ENCODE measurements at regions not wholly inside any gene's neighbourhood (a gene's known extent, or its start where the extent isn't known, plus 50 kb on each side); places are given as distances from the start of the nearest gene placed in this dataset.

DNA sequence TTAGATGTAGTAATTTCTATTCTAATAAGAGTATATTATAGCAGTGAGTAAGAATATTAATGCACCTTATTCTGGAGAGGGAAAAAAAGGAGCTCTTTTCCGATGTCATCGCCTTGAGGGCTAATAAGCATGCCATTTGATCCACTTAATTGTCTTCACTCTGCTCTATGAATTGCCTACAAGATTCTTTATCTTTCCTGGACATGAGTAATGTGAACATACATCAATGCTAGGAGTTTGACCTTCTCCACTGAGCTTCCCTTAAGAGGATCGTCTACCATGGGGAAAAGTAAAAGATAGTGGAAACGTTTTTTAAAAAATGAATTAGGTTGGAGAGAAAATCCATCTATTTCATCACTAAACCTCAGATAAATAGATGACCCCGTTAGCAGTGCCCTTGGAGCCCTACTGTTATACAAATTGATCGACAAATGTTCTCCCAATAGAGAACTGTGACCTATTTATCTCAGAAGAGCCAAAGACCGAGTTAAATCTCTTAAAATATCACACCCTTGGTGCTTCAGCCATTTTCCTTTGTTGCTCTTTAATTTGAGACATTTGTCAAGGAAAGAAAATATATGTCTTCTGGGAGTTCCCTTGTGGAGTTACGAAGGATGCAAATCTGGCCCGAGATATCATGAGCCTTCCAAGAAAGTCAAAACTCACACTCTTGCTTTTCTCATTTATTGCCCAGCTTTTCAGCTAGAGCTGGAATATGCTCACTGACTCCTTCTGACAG is 898.5 kb downstream of the KCNJ2 start:
- Mint-ChIP-seq H3K4me1 (ENCODE audit: low read depth, unreplicated experiment) (no peaks in the 10 kb centered on the region), H3K4me3 (ENCODE audit: unreplicated experiment) (no peak overlapping the region), H3K27me3 (ENCODE audit: unreplicated experiment) (no peaks in the 10 kb centered on the region), H3K9me3 (ENCODE audit: unreplicated experiment) (no peaks in the 10 kb centered on the region), H3K36me3 (ENCODE audit: unreplicated experiment) (no peaks in the 10 kb centered on the region), H3K27ac (ENCODE audit: unreplicated experiment) (no peak overlapping the region)
- TF ChIP-seq, protein P1, sequence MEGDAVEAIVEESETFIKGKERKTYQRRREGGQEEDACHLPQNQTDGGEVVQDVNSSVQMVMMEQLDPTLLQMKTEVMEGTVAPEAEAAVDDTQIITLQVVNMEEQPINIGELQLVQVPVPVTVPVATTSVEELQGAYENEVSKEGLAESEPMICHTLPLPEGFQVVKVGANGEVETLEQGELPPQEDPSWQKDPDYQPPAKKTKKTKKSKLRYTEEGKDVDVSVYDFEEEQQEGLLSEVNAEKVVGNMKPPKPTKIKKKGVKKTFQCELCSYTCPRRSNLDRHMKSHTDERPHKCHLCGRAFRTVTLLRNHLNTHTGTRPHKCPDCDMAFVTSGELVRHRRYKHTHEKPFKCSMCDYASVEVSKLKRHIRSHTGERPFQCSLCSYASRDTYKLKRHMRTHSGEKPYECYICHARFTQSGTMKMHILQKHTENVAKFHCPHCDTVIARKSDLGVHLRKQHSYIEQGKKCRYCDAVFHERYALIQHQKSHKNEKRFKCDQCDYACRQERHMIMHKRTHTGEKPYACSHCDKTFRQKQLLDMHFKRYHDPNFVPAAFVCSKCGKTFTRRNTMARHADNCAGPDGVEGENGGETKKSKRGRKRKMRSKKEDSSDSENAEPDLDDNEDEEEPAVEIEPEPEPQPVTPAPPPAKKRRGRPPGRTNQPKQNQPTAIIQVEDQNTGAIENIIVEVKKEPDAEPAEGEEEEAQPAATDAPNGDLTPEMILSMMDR (IDR thresholded peaks at IDR 0.05; ENCODE audit: partially characterized antibody, unreplicated experiment): no peak
- no peak for DNase-seq

DNA sequence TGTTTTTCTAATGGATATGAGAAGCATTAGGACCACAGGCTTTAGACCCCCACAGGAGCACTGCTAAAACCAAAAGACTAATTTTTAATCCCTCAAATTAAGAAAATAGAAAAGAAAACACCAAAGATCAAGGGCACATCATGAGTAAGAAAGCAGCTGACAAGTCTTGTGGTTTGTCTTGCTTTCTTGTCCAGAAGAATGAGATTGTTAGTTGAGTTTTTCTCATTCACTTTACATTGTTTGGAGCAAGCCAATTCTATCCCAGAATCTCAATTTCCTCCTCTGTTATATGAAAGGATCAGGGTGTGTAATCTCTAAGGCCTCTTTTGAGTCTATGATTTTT is 899.0 kb downstream of the KCNJ2 start:
- no peak for DNase-seq
- H3K27ac Mint-ChIP-seq (ENCODE audit: unreplicated experiment): no peak overlapping the region
- TF ChIP-seq, protein P1 (IDR thresholded peaks at IDR 0.05; ENCODE audit: partially characterized antibody, unreplicated experiment): no peak
- no peaks in the 10 kb centered on the region for H3K4me1 Mint-ChIP-seq (ENCODE audit: low read depth, unreplicated experiment)
- H3K4me3 Mint-ChIP-seq (ENCODE audit: unreplicated experiment): no peak overlapping the region
- H3K9me3 Mint-ChIP-seq (ENCODE audit: unreplicated experiment): no peaks in the 10 kb centered on the region
- no peaks in the 10 kb centered on the region for H3K36me3 Mint-ChIP-seq (ENCODE audit: unreplicated experiment)
- no peaks in the 10 kb centered on the region for H3K27me3 Mint-ChIP-seq (ENCODE audit: unreplicated experiment)

DNA sequence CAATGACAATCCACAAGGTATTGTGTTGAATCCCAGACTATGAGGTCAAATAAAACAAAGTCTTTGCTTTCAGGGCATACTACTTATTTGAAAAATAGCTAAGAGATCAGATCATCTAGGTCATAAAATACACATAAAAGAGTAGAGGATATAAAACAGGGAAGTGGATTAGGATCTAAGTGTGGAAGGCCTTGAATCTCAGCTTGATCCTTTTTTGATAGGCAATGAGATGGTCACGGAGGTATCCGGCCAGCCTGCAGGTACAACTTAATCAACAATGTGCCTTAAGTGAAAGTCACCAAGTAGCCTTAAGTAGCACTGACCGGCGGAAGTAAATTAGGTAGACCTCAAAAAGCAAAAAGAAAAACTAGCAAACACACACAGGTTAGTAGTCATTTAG is 901.7 kb downstream of the KCNJ2 start:
- TF ChIP-seq, protein P1 (IDR thresholded peaks at IDR 0.05; ENCODE audit: partially characterized antibody, unreplicated experiment): no peak
- Mint-ChIP-seq H3K36me3 (ENCODE audit: unreplicated experiment) (no peaks in the 10 kb centered on the region), H3K27ac (ENCODE audit: unreplicated experiment) (no peak overlapping the region), H3K27me3 (ENCODE audit: unreplicated experiment) (no peaks in the 10 kb centered on the region), H3K4me3 (ENCODE audit: unreplicated experiment) (no peak overlapping the region), H3K9me3 (ENCODE audit: unreplicated experiment) (no peaks in the 10 kb centered on the region), H3K4me1 (ENCODE audit: low read depth, unreplicated experiment) (no peaks in the 10 kb centered on the region)
- no peak for DNase-seq

DNA sequence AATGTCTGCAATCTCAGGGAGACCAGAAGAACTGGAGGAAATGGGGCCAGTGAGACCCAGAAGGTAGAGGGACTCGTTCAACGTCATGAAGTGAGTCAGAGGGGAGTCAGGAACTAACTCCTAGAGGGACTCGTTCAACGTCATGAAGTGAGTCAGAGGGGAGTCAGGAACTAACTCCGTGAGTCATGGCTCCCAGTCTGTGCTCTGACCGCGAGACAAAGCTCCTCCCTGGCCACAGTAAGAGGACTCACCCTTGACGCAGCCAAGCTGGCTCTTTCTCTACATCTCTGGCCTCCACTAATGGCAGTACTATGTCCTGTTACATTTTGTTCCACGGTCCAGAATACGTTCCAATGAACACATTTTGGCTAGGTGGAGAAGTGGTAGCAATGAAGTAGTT is 902.5 kb downstream of the KCNJ2 start:
- H3K36me3 Mint-ChIP-seq (ENCODE audit: unreplicated experiment): no peaks in the 10 kb centered on the region
- no peaks in the 10 kb centered on the region for H3K9me3 Mint-ChIP-seq (ENCODE audit: unreplicated experiment)
- H3K27ac Mint-ChIP-seq (ENCODE audit: unreplicated experiment): no peak overlapping the region
- H3K4me3 Mint-ChIP-seq (ENCODE audit: unreplicated experiment): no peak overlapping the region
- no peaks in the 10 kb centered on the region for H3K27me3 Mint-ChIP-seq (ENCODE audit: unreplicated experiment)
- H3K4me1 Mint-ChIP-seq (ENCODE audit: low read depth, unreplicated experiment): no peaks in the 10 kb centered on the region
- DNase-seq: no peak
- TF ChIP-seq, protein P1 (IDR thresholded peaks at IDR 0.05; ENCODE audit: partially characterized antibody, unreplicated experiment): no peak

DNA sequence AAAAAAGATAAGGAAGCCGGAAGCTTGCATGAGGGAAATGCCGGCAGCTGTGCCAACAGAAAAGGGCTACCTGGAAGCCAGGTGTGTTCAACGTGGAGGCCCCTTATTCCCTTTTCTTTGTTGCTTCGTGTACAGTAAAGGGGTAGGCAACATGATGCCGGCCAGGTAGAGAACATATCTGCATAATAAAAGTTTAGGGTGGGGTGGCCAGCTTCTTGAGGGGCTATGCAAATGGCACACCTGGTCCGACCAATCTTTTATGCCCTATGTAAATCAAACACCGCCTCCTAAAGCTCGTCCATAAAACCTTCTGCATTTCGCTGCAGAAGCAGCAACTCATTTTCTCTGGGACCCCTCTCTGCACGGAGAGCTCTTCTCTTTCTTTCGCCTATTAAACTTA is 911.6 kb downstream of the KCNJ2 start:
- no peaks in the 10 kb centered on the region for H3K4me1 Mint-ChIP-seq (ENCODE audit: low read depth, unreplicated experiment)
- no peaks in the 10 kb centered on the region for H3K36me3 Mint-ChIP-seq (ENCODE audit: unreplicated experiment)
- no peak overlapping the region for H3K27ac Mint-ChIP-seq (ENCODE audit: unreplicated experiment)
- DNase-seq: no peak
- H3K4me3 Mint-ChIP-seq (ENCODE audit: unreplicated experiment): no peak overlapping the region
- no peaks in the 10 kb centered on the region for H3K9me3 Mint-ChIP-seq (ENCODE audit: unreplicated experiment)
- H3K27me3 Mint-ChIP-seq (ENCODE audit: unreplicated experiment): no peaks in the 10 kb centered on the region
- TF ChIP-seq, protein P1 (IDR thresholded peaks at IDR 0.05; ENCODE audit: partially characterized antibody, unreplicated experiment): no peak

Data from glutamatergic neuron (in vitro differentiated cells).